ENCODE measurements at regions not wholly inside any gene's neighbourhood (a gene's known extent, or its start where the extent isn't known, plus 50 kb on each side); places are given as distances from the start of the nearest gene placed in this dataset.
"Not testable (repeated sequence)": the region's sequence is repeated elsewhere in the genome, so short reads cannot be mapped to it uniquely, and the experiment has no call there.

- TF ChIP-seq, protein P1, sequence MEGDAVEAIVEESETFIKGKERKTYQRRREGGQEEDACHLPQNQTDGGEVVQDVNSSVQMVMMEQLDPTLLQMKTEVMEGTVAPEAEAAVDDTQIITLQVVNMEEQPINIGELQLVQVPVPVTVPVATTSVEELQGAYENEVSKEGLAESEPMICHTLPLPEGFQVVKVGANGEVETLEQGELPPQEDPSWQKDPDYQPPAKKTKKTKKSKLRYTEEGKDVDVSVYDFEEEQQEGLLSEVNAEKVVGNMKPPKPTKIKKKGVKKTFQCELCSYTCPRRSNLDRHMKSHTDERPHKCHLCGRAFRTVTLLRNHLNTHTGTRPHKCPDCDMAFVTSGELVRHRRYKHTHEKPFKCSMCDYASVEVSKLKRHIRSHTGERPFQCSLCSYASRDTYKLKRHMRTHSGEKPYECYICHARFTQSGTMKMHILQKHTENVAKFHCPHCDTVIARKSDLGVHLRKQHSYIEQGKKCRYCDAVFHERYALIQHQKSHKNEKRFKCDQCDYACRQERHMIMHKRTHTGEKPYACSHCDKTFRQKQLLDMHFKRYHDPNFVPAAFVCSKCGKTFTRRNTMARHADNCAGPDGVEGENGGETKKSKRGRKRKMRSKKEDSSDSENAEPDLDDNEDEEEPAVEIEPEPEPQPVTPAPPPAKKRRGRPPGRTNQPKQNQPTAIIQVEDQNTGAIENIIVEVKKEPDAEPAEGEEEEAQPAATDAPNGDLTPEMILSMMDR (conservative IDR thresholded peaks at IDR 0.05; ENCODE audit: control insufficient read depth, insufficient read depth, low read depth, low read length) = no peak
- no peak for DNase-seq (ENCODE audit: low read depth)
Observed at GRCh38 chr6:85241498-85242052, 208.3 kb upstream of the NT5E start.

GRCh38 chr6:85240787-85241385, 209.0 kb upstream of the NT5E start:
- TF ChIP-seq, protein P1 (conservative IDR thresholded peaks at IDR 0.05; ENCODE audit: control insufficient read depth, insufficient read depth, low read depth, low read length) = no peak
- DNase-seq (ENCODE audit: low read depth) = peak; percentile 5
- H3K4me3 ChIP-seq (ENCODE audit: control insufficient read depth, low read depth, low read length) = no peak overlapping the region

More at GRCh38 chr6:85241498-85242052, 208.3 kb upstream of the NT5E start:
- H3K4me3 ChIP-seq (ENCODE audit: control insufficient read depth, low read depth, low read length) = no peak overlapping the region

GRCh38 chr6:85237478-85237877, 212.4 kb upstream of the NT5E start:
- TF ChIP-seq, protein P1 (conservative IDR thresholded peaks at IDR 0.05; ENCODE audit: control insufficient read depth, insufficient read depth, low read depth, low read length) = no peak
- no peak overlapping the region for H3K4me3 ChIP-seq (ENCODE audit: control insufficient read depth, low read depth, low read length)
- no peak for DNase-seq (ENCODE audit: low read depth)

DNA sequence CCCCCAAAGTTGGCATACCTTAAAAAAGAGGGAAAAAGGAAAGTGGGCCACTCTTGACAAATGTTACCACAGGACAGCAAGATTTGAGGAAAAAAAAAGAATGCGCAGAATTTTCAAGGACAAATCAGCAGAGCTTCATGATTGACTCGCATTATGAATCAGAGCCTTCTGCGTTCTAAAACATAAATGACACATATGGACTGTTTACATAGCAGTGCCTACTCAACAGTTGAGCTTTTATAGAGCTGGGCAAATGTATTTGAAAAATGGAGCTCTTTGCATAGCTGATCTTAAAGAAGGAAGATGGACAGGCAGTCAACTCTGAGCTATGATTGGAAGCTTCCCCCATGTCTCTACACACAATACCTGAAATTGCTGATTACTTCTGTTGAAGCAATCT, 213.2 kb upstream of the NT5E start:
- DNase-seq (ENCODE audit: low read depth) = no peak
- no peak overlapping the region for H3K4me3 ChIP-seq (ENCODE audit: control insufficient read depth, low read depth, low read length)
- TF ChIP-seq, protein P1 (conservative IDR thresholded peaks at IDR 0.05; ENCODE audit: control insufficient read depth, insufficient read depth, low read depth, low read length) = no peak

GRCh38 chr6:85227345-85227744, 222.5 kb upstream of the NT5E start:
- not testable (repeated sequence) for DNase-seq (ENCODE audit: low read depth); H3K4me3 ChIP-seq (ENCODE audit: control insufficient read depth, low read depth, low read length)

- DNase-seq (ENCODE audit: low read depth); H3K4me3 ChIP-seq (ENCODE audit: control insufficient read depth, low read depth, low read length): not testable (repeated sequence)
Observed at GRCh38 chr6:85212794-85213193, 237.1 kb upstream of the NT5E start.

- no peak overlapping the region for H3K4me3 ChIP-seq (ENCODE audit: control insufficient read depth, low read depth, low read length)
- TF ChIP-seq, protein P1 (conservative IDR thresholded peaks at IDR 0.05; ENCODE audit: control insufficient read depth, insufficient read depth, low read depth, low read length) = no peak
- DNase-seq (ENCODE audit: low read depth) = no peak
Observed at GRCh38 chr6:85195243-85195642, 254.6 kb upstream of the NT5E start.

DNA sequence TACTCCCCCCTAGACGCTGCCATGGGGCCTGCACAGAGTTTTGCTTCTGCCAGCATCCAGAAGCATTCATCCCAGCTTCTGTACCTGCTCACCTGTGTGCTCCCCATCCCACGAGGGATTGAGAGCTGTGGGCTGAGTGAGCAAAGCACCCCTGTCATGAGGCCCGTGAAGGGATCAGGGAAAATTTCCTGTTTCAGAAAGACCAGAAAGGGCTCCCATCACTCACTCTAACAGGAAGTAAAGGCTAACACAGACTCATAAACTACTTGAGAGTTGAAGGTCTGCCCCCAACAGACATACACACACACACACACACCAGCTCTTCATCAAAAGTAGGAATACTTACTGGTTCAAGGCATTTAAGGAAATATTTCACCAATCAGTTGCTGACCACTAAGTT, 256.5 kb upstream of the NT5E start:
- TF ChIP-seq, protein P1 (conservative IDR thresholded peaks at IDR 0.05; ENCODE audit: control insufficient read depth, insufficient read depth, low read depth, low read length) = no peak
- no peak for DNase-seq (ENCODE audit: low read depth)
- no peak overlapping the region for H3K4me3 ChIP-seq (ENCODE audit: control insufficient read depth, low read depth, low read length)

All from fibroblast of mammary gland (primary cell).